Keratinocyte (primary cell): ENCODE measurements at regions not wholly inside any gene's neighbourhood (a gene's known extent, or its start where the extent isn't known, plus 50 kb on each side); places are given as distances from the start of the nearest gene placed in this dataset.

ENCODE experiments used
- CTCF ChIP-seq, 3 experiments: IDR thresholded peaks in 1 of 3; conservative IDR thresholded peaks in 1 of 3; optimal IDR thresholded peaks in 1 of 3; 2 replicates in 2 of 3; 3 replicates in 1 of 3; pipeline versions ENCODE3 to v1.5.1; 2011; ENCODE audit warnings: low read length in 3 of 3, mild to moderate bottlenecking in 3 of 3, moderate library complexity in 2 of 3, control low read depth in 1 of 3, inconsistent platforms in 1 of 3; ENCODE audit not compliant: insufficient read depth in 2 of 3; ENCODE audit errors: extremely low read depth in 1 of 3
- EZH2 ChIP-seq: IDR thresholded peaks from one replicate; pipeline ENCODE4 v1.6.1; 2012; ENCODE audit warnings: inconsistent platforms, mild to moderate bottlenecking, low read length, moderate library complexity

- TF ChIP-seq CTCF (optimal IDR thresholded peaks at IDR 0.05 in 1 of 3, IDR thresholded peaks at IDR 0.05 in 1 of 3, conservative IDR thresholded peaks at IDR 0.05 in 1 of 3; ENCODE audit: extremely low read depth in 1 of 3, insufficient read depth in 2 of 3, low read length in 3 of 3), result no peak
- no peak for TF ChIP-seq EZH2
Observed at GRCh38 chr1:56135864-56136147, 443.6 kb downstream of the PLPP3 start.
